ENCODE measurements at regions not wholly inside any gene's neighbourhood (a gene's known extent, or its start where the extent isn't known, plus 50 kb on each side); places are given as distances from the start of the nearest gene placed in this dataset.

DNA sequence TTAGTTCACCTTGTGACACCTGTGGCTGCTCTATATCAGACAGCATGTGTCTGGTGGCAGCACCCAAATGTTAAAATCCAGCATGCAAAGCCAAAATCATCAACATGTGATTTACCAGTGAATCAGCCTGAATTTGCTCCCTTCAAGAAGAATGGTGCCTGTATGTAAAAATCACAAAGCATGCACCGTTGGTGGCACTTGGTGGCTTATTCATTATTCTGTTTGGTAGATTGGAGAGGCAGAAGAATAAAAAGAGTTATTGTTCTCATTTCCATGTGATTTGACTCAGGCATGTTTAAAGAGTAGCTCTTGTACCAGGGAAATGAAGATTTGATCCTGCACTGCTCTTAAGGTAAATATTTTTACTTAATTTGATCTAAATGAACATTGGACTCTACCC lies 143.9 kb upstream of the MPPED2 start:
- ChIA-PET CTCF (no interaction called here), POLR2A (no interaction called here)
- H3K27ac Mint-ChIP-seq = no peak overlapping the region
- no peaks in the 10 kb centered on the region for H3K9me3 Mint-ChIP-seq
- H3K27me3 Mint-ChIP-seq = no peaks in the 10 kb centered on the region
- intact Hi-C loops (cut with micrococcal nuclease) = no loop called here
- ATAC-seq (ENCODE audit: low read depth) (no peak), DNase-seq (no peak)
- H3K4me1 Mint-ChIP-seq = no peaks in the 10 kb centered on the region
- H3K36me3 Mint-ChIP-seq (ENCODE audit: low read depth) = no peaks in the 10 kb centered on the region
- H3K4me3 Mint-ChIP-seq = no peak overlapping the region
- TF ChIP-seq CTCF (IDR thresholded peaks at IDR 0.05) = no peak

- H3K27me3 Mint-ChIP-seq = no peaks in the 10 kb centered on the region
- H3K4me3 Mint-ChIP-seq = no peak overlapping the region
- DNase-seq = no peak
- CTCF ChIA-PET = no interaction called here
- no peaks in the 10 kb centered on the region for H3K9me3 Mint-ChIP-seq
- intact Hi-C loops (cut with micrococcal nuclease) = loop anchor here (10.0 kb wide), 1 partner anchor 1984 kb away; no protein-coding TSS in a partner anchor
- TF ChIP-seq CTCF (IDR thresholded peaks at IDR 0.05) = no peak
- POLR2A ChIA-PET = no interaction called here
- H3K27ac Mint-ChIP-seq = no peak overlapping the region
- no peak for ATAC-seq (ENCODE audit: low read depth)
- no peaks in the 10 kb centered on the region for H3K4me1 Mint-ChIP-seq
- no peaks in the 10 kb centered on the region for H3K36me3 Mint-ChIP-seq (ENCODE audit: low read depth)
Observed at GRCh38 chr11:30729187-30729713, 143.1 kb upstream of the MPPED2 start.

- DNase-seq (no peak), ATAC-seq (ENCODE audit: low read depth) (no peak)
- Mint-ChIP-seq H3K36me3 (ENCODE audit: low read depth) (no peaks in the 10 kb centered on the region), H3K4me3 (no peak overlapping the region), H3K27ac (no peak overlapping the region), H3K27me3 (no peaks in the 10 kb centered on the region), H3K9me3 (no peaks in the 10 kb centered on the region), H3K4me1 (no peaks in the 10 kb centered on the region)
- intact Hi-C loops (cut with micrococcal nuclease) = loop anchor here (10.0 kb wide), 1 partner anchor 1981 kb away; no protein-coding TSS in a partner anchor
- CTCF ChIA-PET = no interaction called here
- no peak for TF ChIP-seq CTCF (IDR thresholded peaks at IDR 0.05)
- POLR2A ChIA-PET = no interaction called here
Observed at GRCh38 chr11:30725645-30726195, 139.6 kb upstream of the MPPED2 start.

DNA sequence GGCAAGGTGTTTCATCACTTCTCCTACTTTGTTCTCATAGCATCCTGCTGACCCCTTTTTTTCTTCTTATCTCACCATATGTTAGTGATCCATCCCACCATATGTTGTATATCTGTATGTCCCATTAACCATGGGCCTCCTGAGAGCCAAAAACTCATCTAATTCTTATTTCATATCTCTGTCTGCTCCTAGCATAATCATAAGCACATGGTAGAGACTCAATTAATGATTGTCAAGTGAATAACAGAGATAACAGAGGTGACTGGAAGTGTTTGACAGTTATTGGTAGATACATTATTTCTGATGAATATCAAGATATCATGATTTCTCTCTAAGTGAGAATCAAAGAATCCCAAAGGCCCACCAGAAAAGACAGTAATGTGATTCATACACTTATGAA lies 138.1 kb upstream of the MPPED2 start:
- no peak overlapping the region for H3K27ac Mint-ChIP-seq
- DNase-seq = no peak
- H3K9me3 Mint-ChIP-seq = no peaks in the 10 kb centered on the region
- ATAC-seq (ENCODE audit: low read depth) = no peak
- CTCF ChIA-PET = no interaction called here
- no peaks in the 10 kb centered on the region for H3K36me3 Mint-ChIP-seq (ENCODE audit: low read depth)
- intact Hi-C loops (cut with micrococcal nuclease) = loop anchor here (10.0 kb wide), 1 partner anchor 1979 kb away; no protein-coding TSS in a partner anchor
- no peak for TF ChIP-seq CTCF (IDR thresholded peaks at IDR 0.05)
- POLR2A ChIA-PET = no interaction called here
- no peaks in the 10 kb centered on the region for H3K27me3 Mint-ChIP-seq
- H3K4me3 Mint-ChIP-seq = no peak overlapping the region
- no peaks in the 10 kb centered on the region for H3K4me1 Mint-ChIP-seq

- ATAC-seq (ENCODE audit: low read depth) (no peak), DNase-seq (no peak)
- no peak for TF ChIP-seq CTCF (IDR thresholded peaks at IDR 0.05)
- intact Hi-C loops (cut with micrococcal nuclease) = no loop called here
- Mint-ChIP-seq H3K4me3 (no peak overlapping the region), H3K4me1 (no peaks in the 10 kb centered on the region), H3K27ac (no peak overlapping the region), H3K36me3 (ENCODE audit: low read depth) (no peaks in the 10 kb centered on the region), H3K9me3 (no peaks in the 10 kb centered on the region), H3K27me3 (no peaks in the 10 kb centered on the region)
- CTCF ChIA-PET = no interaction called here
- POLR2A ChIA-PET = no interaction called here
Observed at GRCh38 chr11:30719371-30719770, 133.2 kb upstream of the MPPED2 start.

All from activated B cell treated with CpG ODN at 0.5 μM for 24 hours (primary cell).